Osteoblast (primary cell): ENCODE measurements at regions not wholly inside any gene's neighbourhood (a gene's known extent, or its start where the extent isn't known, plus 50 kb on each side); places are given as distances from the start of the nearest gene placed in this dataset.

Experiments
- DNase-seq: peaks from one replicate; pipeline ENCODE4 v3.0.0; 2011; ENCODE audit warnings: low spot score, mixed read lengths; ENCODE audit not compliant: insufficient read length; ENCODE audit errors: missing footprints
- H2AFZ ChIP-seq: 2 replicates; pipeline ENCODE4 v1.6.0; 2011; ENCODE audit warnings: mild to moderate bottlenecking, low read length
- H3K27ac ChIP-seq: 2 replicates; pipeline ENCODE4 v1.5.1; 2011; ENCODE audit warnings: mild to moderate bottlenecking, low read depth, low read length, moderate library complexity
- H3K27me3 ChIP-seq: 2 replicates; pipeline ENCODE4 v1.6.0; 2012; ENCODE audit warnings: mild to moderate bottlenecking, control low read depth, inconsistent platforms, low read length, moderate library complexity; ENCODE audit not compliant: insufficient read depth
- H3K36me3 ChIP-seq: 2 replicates; pipeline ENCODE4 v1.5.1; 2011; ENCODE audit warnings: mild to moderate bottlenecking, low read length, control low read depth, moderate library complexity; ENCODE audit not compliant: insufficient read depth
- H3K4me1 ChIP-seq: 2 replicates; pipeline ENCODE4 v1.5.1; 2011; ENCODE audit warnings: mild to moderate bottlenecking, low read length, control low read depth, moderate library complexity; ENCODE audit not compliant: insufficient read depth
- H3K4me2 ChIP-seq: 2 replicates; pipeline ENCODE4 v1.6.0; 2011; ENCODE audit warnings: mild to moderate bottlenecking, low read length; ENCODE audit not compliant: insufficient read depth
- H3K4me3 ChIP-seq: fragments of 200-600 bp; sonication (generic); 3 replicates; pipeline ENCODE4 v1.5.1; 2012; ENCODE audit warnings: mild to moderate bottlenecking, low read length, inconsistent platforms; ENCODE audit not compliant: insufficient read depth
- H3K79me2 ChIP-seq: 2 replicates; pipeline ENCODE4 v1.6.0; 2012; ENCODE audit warnings: mild to moderate bottlenecking, low read length, control low read depth, inconsistent platforms; ENCODE audit not compliant: insufficient read depth
- H3K9me3 ChIP-seq: 2 replicates; pipeline ENCODE4 v1.5.1; 2011; ENCODE audit warnings: low read depth, low read length, control low read depth
- H4K20me1 ChIP-seq: 2 replicates; pipeline ENCODE4 v1.6.0; 2012; ENCODE audit warnings: mild to moderate bottlenecking, low read length, control low read depth; ENCODE audit not compliant: insufficient read depth
- CTCF ChIP-seq: IDR thresholded peaks from 2 replicates; pipeline ENCODE4 v1.5.1; 2011; ENCODE audit warnings: mild to moderate bottlenecking, low read depth, low read length, moderate library complexity; ENCODE audit errors: extremely low read depth

- Histone ChIP-seq H3K9me3 (no peaks in the 10 kb centered on the region), H3K4me1 (no peaks in the 10 kb centered on the region), H3K4me3 (no peak overlapping the region), H3K4me2 (no peak overlapping the region), H2AFZ (no peak overlapping the region), H3K27me3 (no peaks in the 10 kb centered on the region), H3K27ac (no peak overlapping the region), H4K20me1 (no peaks in the 10 kb centered on the region), H3K79me2 (no peaks in the 10 kb centered on the region), H3K36me3 (no peaks in the 10 kb centered on the region)
- no peak for DNase-seq
- TF ChIP-seq CTCF: no peak
Observed at GRCh38 chr14:84086714-84087113, 1443.2 kb upstream of the FLRT2 start.

GRCh38 chr14:84087986-84088531 lies 1441.9 kb upstream of the FLRT2 start:
- Histone ChIP-seq H4K20me1 (no peaks in the 10 kb centered on the region), H3K4me1 (no peaks in the 10 kb centered on the region), H3K9me3 (no peaks in the 10 kb centered on the region), H3K4me3 (no peak overlapping the region), H3K27me3 (no peaks in the 10 kb centered on the region), H3K27ac (no peak overlapping the region), H3K36me3 (no peaks in the 10 kb centered on the region), H2AFZ (no peak overlapping the region), H3K79me2 (no peaks in the 10 kb centered on the region), H3K4me2 (no peak overlapping the region)
- DNase-seq: no peak
- TF ChIP-seq CTCF: no peak

DNA sequence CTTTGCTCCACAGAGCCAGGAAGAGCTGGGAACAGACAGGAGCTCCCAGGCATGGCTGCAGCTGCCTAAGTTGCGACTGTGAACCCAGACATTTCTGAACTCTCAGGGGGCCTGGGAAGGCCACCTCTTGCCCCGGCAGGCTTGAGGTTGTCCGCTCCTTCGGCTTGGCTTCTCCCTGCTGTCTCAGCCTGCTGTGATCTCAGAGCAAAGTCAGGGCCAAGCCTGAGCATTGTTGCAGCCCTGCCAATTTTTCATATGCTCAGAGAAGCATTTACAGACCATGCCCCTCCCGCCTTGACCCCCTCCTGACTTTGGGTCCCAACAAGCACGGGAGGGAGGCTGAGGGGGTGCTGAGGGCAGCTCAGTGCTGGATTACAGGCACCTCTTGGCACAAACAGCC lies 1439.1 kb upstream of the FLRT2 start:
- no peaks in the 10 kb centered on the region for H3K27me3 ChIP-seq
- peak; percentile 56 for DNase-seq
- TF ChIP-seq CTCF: no peak

DNA sequence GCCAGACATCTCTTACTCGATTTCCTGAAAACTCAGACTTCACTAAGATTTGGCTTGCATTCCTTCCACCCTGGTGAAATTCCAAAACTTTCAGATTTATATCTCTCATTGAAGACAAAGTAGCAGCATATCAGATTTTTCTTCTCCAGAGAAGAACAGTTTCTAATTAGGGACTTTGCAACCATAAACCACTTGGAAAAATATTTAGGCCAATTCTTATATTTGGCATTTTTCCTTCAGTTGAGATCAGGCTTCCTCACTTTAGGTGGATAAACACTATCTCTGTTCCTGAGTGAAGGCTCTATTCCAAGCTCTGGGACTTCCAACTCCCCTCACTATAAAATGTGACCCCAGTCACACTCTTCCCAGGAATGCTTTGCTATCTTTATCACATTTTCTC lies 1434.3 kb upstream of the FLRT2 start:
- Histone ChIP-seq H3K36me3 (no peaks in the 10 kb centered on the region), H3K27ac (no peak overlapping the region), H3K79me2 (no peaks in the 10 kb centered on the region), H3K9me3 (no peaks in the 10 kb centered on the region), H3K27me3 (no peaks in the 10 kb centered on the region), H3K4me3 (no peak overlapping the region), H4K20me1 (no peaks in the 10 kb centered on the region), H3K4me1 (no peaks in the 10 kb centered on the region), H2AFZ (no peak overlapping the region), H3K4me2 (no peak overlapping the region)
- no peak for DNase-seq
- no peak for TF ChIP-seq CTCF

More for the DNA sequence above, 1439.1 kb upstream of the FLRT2 start:
- no peak overlapping the region for H3K4me2 ChIP-seq
- H3K4me3 ChIP-seq: no peak overlapping the region
- H3K4me1 ChIP-seq: no peaks in the 10 kb centered on the region
- no peak overlapping the region for H2AFZ ChIP-seq
- no peaks in the 10 kb centered on the region for H4K20me1 ChIP-seq
- H3K36me3 ChIP-seq: no peaks in the 10 kb centered on the region
- H3K79me2 ChIP-seq: no peaks in the 10 kb centered on the region
- no peak overlapping the region for H3K27ac ChIP-seq
- no peaks in the 10 kb centered on the region for H3K9me3 ChIP-seq
